DMS 273 (cell line): ENCODE measurements at regions not wholly inside any gene's neighbourhood (a gene's known extent, or its start where the extent isn't known, plus 50 kb on each side); places are given as distances from the start of the nearest gene placed in this dataset.

Experiments
- DNase-seq: peaks from one replicate; lab custom pipeline; 2025; ENCODE audit not compliant: unreplicated experiment; lab: John Stamatoyannopoulos, UW

DNA sequence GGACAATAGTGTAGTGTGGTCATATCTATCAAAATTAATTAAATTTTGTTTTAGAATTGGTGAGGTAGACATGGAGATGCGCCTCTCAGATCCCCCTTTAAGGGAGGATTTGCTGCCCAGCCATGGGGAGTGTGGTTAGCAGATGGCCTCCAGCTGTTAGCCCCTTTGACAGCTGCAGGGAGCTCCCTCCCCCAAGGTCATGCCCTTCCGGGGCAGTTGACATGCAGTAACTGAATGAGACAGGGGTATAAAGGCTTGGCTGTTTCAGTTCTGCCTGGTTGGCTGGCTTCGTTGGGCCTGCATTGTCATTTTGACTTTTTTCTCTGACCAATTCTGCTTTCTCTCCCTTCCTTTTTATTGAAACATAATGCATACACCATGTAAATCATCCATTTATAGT, 291.5 kb upstream of the SRRM4 start:
- DNase-seq: peak; percentile 12

DNA sequence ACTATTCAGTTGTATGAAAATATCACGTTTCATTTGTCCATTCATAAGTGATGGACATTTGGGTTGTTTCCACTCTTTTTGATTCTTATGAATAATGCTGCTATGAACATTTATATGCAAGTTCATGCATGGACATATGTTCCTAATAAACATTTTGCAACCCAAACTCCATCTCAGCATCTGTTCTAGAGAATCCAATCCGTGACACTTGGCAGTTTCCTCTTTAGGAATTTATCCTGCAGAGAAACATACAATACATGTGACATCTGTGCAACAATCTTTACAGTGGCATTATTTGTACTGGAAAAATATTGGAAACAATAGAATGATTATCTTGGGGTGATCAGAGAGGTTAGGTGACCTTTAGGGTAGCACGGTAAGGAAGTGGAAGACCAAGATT, 290.8 kb upstream of the SRRM4 start:
- no peak for DNase-seq

DNA sequence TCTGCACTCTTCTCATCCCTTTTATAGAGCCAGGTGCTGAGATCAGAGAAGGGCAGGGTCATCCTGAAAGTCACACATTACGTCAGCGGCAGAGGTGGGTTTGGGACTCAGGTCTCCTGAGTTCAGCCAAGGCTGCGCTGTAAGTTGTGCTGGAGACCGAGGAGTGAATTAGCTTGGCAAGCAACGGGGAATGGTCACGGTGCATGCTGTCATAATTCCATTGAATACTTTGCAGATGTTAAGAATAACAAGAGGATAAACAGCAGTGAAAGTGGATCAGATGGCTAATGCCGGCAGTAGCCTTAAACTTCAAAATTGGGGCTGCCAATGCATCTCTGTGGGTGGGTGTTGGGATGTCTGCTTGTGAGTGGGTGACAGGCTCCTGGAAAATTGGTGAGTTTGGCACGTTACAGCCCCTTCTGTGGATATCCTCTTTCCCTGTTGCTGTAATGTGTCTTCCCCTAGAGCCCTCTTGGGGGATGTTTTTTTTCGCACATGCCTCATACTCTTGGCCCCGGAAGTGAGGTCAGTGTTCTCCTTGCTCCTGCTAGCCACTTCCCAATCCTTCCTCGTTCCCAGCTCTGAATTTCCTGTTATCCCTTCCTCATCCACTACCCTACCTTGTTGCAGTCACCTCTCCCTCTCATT, 287.1 kb upstream of the SRRM4 start:
- DNase-seq: no peak

- no peak for DNase-seq
Measured at GRCh38 chr12:118704527-118705241, 276.7 kb upstream of the SRRM4 start.

GRCh38 chr12:118706437-118706836, 274.9 kb upstream of the SRRM4 start:
- no peak for DNase-seq

GRCh38 chr12:118709946-118710345, 271.4 kb upstream of the SRRM4 start:
- DNase-seq: no peak

DNA sequence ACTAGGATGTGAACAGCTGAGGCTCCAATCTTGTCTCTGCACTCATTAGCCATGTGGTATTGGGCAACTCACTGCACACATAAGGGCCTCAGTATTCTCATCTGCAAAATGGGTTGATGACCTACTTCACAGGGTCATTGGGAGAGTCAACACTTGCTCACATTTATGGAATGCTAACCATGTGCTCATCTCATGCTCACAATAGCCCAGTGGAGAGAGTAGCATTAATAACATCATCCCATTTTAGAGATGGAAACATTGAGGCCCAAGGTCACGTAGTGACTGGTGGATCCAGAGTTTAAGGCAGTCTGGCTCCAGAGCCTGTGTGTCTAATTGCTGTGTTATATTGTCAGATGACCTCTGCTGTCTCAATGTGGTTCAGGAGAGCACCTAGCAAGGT, 270.2 kb upstream of the SRRM4 start:
- no peak for DNase-seq

DNA sequence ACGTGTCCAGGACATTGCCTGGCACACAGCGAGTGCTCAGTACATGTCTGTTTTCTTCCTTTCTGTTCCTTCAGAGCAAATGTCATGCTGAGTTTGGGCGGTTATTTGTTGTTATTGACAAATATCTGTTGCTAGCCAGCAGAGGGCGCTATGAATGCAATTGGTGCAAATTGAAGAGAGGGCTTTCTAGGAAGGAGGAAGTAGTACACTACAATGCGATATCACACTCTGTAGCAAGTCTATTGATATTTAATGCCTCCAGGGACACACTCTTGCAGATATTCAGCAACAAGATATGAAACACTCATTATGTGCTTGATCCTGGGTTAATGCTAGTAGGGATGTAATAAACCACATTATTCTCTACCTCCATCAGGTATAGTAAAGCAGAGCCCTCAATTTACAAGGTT, 267.3 kb upstream of the SRRM4 start:
- peak; percentile 55 for DNase-seq

DNA sequence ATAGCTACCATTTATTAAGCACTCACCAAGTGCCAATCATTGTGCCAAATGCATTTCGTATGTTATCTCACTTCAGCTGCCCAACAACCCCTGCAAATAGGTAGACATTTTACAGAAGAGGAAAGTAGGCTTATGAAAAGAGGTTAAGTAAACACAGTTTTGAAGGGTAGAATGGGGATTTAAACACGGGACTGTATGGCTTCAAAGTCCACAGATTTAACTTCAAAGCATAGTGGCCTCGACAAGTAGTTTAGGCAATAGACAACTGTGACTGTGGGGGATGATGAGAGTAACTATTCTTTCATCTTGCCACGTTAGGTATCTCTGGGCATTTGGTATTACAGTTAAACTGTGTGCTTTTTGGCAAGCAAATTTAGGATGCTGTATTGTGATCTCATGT, 266.8 kb upstream of the SRRM4 start:
- DNase-seq: no peak

- DNase-seq: no peak
Measured at GRCh38 chr12:118715647-118716046, 265.7 kb upstream of the SRRM4 start.

GRCh38 chr12:118727196-118727978, 254.0 kb upstream of the SRRM4 start:
- no peak for DNase-seq

DNA sequence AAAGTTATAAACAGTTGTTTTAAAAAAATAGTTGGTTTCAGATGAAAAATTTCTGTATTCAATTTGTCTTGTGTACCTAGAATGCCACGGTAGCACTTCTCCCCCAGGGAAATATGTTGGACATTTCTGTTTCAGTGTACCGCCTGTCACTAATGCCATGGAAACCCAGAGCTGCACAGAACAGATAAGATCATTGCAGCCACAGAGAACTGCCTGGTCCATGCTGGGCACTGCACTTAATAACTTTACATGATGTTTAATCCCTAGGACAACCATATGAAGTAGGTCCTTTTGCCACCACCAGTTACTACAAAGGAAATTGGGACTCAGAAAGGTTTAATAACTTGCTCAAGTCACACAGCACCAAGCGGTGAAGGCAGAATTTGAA, 253.4 kb upstream of the SRRM4 start:
- no peak for DNase-seq

GRCh38 chr12:118734266-118734665, 247.1 kb upstream of the SRRM4 start:
- DNase-seq: no peak

- DNase-seq: no peak
Measured at GRCh38 chr12:118737985-118738540, 243.3 kb upstream of the SRRM4 start.

- DNase-seq: no peak
Measured at GRCh38 chr12:118741194-118741593, 240.1 kb upstream of the SRRM4 start.

DNA sequence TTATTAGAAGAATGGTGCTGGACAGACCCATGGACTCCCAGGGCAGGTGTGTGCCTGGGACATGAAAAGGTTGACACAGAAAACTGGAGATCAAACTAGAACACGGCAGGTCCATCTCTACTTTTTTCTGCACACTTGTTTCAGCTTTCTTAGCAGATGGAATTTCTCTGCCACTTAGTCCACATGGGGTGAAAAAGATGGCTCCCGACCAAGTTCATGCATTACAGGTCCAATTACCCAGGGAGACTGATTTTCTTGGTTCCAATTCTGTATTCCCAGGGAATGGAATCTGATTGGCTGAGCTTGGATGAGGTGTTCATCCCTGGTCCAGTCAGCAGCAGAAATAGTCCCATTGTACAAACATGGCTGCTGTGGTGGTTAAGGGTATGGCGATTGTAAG, 238.9 kb upstream of the SRRM4 start:
- no peak for DNase-seq

DNA sequence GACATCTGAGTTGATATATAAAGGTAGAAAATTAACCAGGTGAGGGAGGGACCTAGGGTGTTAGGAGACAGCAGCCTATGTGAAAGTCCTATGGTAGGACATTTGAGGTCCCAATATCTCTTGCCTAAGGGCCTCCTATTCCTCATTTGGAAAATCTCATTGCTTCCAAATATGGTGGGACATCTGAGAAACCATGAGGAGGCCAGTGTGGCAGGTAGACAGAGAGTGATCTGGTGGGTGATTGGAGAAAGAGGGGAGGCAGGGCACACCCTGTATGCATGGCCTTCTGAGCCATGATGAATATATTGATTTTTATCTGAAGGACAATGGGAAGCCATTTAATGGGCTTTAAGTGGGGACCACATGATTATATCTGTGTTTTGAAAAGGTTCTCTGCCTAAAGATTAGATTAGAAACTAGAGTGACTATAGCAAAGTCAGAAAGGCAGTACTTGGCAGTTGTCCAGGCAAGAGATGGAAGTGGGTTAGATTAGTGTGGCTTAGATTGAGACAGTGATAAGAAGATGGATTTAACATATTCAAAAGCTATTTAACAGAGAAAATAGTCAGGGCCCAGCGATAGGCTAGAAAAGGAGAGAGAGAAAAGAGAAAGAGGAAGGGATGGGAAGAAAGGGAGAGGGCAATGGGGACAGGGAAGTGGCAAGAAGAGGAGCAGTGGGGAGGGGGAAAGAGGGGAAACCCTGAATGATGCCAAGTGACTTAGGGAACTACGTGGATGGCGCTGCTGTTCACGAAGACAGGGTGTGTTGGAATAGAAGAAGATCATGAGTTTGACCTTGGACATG, 237.2 kb upstream of the SRRM4 start:
- DNase-seq: no peak

DNA sequence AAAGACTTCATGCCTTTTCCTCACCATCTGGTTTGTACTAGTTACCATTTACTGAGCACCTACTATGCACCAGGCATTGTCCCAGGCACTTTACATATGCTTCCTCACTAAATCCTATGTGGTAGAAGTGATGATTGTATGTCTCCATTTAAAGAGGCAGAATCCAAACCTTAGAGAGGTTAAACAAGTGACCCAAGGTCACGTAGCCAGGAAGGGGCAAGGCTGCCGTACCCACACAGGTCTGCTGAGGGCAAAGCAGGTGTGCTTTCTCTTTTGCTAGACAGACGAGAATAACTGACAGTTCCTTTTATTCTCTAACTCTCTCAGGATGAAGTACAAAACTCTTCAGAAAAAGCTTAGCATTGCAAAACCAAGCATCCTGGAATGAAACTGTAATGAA, 235.2 kb upstream of the SRRM4 start:
- no peak for DNase-seq

DNA sequence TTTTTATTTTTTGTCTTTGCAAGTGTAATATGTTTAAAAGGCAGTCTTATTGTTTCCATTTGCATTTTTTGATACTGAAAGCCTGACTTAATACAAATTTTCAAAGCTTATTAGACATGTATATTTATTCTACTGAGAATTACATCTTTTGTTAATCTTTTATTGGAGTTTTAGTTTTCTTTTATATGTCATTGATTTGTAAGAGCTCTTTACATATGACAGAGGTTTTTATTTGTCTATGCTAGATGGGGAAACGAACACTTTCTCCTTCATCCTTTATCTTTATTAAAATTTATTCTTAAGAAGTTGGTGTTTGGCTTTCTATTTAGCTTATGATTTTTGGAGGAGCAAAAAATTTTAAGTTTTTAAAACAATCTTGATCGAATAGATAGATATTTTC, 234.4 kb upstream of the SRRM4 start:
- no peak for DNase-seq

DNA sequence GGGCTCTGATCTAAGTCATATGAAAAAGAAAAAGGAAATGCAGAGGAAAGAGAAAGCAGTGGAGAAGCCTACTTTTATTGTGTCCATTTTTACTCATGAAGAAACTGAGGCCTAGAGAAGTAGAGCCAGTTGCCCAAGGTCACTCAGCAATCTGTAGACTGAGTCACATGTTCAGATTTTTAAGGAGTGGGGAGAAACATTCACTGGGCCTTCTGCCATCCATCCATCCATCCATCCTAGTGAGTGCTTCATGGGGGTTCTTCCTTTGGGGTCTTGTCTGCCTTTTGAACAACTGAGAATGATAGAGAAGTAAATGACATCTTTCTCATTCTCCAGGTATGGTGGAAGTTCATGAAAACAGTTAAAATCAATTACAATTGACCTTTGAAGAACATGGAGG, 233.6 kb upstream of the SRRM4 start:
- DNase-seq: no peak
